NCI-H2196 (cell line): ENCODE measurements at regions not wholly inside any gene's neighbourhood (a gene's known extent, or its start where the extent isn't known, plus 50 kb on each side); places are given as distances from the start of the nearest gene placed in this dataset.

Source experiments
- DNase-seq: peaks from one replicate; lab custom pipeline; 2025; ENCODE audit not compliant: unreplicated experiment; lab: John Stamatoyannopoulos, UW

- no peak for DNase-seq
Observed at GRCh38 chr14:53491256-53491883, 338.2 kb upstream of the DDHD1 start.

DNA sequence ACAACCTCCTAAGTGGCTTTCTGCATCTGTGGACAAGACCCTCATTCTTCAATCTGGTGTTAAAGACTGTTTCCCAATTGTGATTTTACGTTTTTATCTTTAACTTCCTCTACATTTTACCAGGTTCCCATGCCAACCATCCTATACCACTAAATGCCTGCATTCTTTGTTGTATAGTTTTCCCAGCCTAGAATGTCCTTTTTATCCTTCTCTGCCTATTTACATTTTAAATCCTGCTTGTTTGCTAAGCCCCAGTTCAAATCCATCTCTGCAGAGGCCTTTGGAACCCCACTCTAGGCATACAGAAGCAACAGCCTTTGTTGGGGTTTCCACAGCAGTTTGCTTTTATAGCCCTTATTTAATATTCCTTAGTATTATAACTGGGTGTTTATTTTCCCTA, 325.1 kb upstream of the DDHD1 start:
- DNase-seq: no peak

- DNase-seq: no peak
Observed at GRCh38 chr14:53473480-53473879, 320.4 kb upstream of the DDHD1 start.

GRCh38 chr14:53472306-53472705, 319.2 kb upstream of the DDHD1 start:
- no peak for DNase-seq

GRCh38 chr14:53470351-53471043, 317.4 kb upstream of the DDHD1 start:
- no peak for DNase-seq

DNA sequence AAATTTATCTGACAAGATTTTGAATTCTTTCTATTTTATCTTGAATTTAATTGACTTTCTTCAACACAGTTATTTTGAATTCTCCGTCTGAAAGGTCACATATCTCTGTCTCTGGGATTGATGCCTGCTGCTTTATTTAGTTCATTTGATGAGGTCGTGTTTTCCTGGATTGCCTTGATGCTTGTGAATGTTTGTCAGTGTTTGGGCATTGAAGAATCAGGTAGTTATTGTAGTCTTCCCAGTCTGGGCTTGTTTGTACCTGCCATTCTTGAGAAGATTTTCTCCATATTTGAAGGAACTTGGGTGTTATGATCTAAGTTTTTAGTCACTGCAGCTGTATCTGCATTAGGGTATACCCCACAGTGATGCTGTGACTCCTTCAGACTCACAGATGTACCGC, 315.8 kb upstream of the DDHD1 start:
- DNase-seq: no peak

DNA sequence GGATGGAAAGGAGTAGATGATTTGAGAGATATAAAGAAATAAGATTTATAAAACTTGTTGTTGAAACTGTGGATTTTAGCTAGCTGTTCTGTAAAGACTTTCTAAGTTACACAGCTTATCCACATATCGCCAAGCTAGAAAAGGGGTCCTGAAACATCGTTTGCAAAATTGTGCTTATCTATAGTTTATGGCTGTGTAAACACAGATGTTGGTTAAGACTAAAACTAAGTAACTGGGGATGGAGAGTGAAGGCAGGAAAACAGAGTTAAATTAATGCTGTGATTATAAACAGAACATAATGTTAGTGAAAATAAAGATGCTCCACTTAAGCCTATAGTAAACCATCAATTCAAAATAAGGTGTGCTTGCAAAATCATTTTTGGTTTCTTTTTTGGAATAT, 311.3 kb upstream of the DDHD1 start:
- DNase-seq: no peak

DNA sequence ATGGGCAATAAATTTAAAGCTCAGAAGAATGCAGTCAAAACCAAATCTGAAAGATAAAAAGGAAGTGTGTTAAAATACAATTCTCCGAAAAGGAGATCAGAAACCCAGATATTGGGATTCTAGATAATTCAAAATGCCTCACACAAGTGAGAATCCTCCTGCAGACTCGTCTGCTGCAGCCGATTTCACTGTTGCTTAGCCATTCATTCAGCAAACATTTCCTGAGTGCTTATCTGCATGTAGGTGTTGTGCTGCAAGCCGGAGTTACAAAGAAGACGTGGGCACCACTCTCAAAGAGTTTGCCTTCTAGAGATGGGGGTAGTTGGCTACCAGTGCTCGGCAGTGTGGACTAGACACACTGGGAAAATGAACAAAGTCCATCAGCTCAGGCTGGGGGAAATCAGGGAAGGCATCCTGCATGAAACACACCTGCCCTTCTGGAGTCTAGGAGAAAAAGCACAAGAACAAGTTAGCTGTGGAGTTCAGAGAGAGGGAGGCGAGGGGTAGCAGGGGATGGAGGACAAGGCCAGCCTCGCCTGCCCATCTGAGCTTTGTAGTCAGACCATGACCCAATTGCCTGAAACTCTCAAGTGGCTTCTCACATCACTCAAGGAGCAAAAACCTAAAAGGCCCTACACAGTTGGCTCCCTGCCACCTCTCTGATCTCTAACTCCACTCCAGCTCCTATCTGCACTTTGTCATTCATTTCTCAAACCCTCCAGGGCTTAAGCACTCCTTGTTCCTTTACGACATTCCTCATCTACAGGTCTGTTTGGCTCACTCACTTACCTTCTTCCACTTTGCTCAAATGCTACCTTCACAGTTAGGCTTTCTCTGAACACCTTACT, 310.0 kb upstream of the DDHD1 start:
- no peak for DNase-seq

DNA sequence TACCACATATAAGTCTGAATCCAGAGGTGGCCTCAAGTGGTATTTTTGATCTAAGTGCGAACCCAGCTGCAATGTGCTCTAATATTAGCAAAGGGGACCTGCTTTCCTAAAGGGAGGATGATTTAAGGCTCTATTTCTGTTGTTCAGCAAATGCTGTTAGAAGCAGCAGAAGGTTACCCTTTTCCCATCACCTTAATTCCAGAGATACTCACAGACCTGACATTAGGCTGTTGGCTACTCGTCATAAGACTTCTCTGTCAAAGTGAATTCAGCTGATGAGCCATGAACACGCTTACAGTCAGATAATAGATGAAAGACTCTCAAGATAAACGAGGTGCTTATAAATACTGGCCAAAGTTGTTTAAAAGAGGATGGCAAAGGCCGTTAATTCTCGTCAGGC, 308.7 kb upstream of the DDHD1 start:
- DNase-seq: no peak

DNA sequence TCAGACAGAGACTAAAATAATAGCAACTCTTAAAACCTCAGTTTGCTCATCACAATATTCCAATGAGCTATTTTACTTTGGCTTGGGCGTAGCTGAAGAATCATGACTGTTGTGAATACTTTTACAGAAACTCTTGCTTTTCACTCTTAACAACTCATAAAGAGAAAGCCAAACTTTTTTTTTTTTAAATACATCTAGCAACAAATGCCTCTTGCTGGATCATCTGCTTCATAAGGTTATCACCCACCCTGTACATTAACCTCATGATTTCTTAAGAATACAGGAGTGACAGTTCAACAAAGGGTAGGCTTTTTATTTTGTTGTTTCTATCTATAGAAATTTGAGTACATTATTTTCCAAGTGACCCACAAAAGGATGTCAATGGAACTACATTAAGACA, 307.4 kb upstream of the DDHD1 start:
- no peak for DNase-seq

GRCh38 chr14:53458368-53458814, 305.3 kb upstream of the DDHD1 start:
- no peak for DNase-seq

- no peak for DNase-seq
Observed at GRCh38 chr14:53456931-53457330, 303.8 kb upstream of the DDHD1 start.

DNA sequence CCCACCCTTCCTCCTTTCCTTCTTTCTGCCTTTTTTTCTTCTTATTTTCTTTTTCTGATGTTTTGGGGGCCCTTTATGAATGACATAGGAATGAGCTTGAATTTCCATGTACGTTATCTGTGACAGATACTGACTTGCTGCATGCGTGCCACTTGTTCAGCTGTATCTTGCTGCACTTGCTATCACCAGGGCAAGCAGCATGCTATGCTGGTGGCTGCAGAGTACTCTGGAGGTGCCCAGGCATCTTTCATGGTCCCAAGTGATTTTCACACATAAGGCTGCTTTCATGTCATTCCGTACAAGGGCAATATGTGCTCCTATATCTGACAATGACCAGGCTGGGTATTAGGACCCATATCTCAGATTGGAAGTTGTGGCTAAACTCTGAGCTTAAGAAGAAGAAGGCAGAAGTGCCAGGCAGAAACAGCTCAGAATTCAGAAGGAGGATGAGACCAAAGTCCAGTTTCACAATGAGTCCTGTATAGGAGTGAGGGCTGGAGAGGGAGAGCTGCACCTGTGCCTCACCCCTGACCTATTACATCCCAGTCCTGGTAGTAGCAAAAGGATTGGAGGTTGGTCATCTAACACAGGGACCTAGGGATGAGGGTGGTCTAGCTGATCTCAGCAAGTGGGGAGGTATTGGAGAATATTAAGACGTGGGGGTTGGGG, 299.0 kb upstream of the DDHD1 start:
- DNase-seq: no peak

DNA sequence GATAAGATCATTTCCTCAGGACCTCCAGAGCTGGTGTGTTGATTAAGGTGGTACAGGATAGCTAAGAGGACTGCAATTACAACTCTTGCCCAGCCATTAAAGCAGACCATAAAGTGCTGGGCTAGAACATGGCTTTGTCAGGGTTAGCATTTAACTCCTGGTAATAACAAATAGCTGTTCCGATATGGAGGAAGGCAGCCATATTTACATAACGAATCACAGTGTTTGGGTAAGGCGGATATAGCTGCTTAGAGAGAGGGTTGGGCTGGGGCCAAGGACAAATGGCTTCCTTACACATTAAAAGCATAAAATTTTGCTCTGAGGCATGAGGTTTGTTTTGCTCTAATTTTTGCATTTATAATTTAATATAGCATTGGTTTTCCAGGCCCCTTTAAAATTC, 297.7 kb upstream of the DDHD1 start:
- no peak for DNase-seq

GRCh38 chr14:53448682-53449081, 295.6 kb upstream of the DDHD1 start:
- no peak for DNase-seq

DNA sequence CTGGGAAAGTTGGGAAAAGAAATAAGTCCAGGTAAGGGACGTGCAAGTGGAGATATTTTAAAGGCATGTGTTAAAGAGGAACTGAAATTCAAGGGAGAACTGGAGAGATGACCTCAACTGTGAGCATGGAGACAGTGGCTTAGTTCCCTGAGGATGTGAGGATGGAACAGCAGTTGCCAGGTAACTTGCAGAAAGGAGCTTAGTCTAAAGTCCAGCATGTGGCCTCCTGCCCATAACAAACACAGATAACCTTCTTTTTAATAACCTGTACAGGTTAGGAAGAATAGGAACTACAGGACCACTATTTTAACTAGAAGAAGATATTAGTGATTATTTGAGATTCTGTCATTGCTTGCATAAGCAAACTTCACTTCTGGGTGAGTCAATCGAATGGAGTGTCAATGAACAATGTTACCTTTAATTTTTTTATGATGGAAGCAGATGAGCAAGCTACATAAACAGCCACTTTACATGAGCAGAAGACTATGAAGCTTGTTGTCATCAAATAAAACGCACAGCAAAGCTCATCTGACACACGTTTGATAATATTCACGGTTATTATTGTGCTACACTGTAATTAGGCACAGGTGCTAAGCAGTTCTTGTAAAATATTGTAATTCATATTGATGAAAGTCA, 291.7 kb upstream of the DDHD1 start:
- no peak for DNase-seq

DNA sequence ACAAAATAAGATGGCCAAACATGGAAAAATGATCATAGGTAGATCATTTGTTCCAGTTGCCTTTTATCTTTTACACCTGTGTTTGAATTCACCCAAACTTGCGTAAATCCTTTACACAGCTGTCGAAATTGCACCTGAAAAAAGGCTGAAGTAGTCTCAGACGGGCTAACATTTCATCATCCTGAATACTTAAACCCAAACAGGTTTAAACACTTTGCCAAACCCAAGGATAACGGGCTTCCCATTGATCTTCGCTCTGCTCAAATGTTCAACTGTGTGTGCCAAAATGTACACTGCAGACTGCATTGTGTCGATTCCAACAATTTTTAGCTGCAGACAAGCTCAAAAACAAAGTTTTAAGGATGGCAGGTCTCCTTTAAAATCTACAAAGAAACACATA, 288.7 kb upstream of the DDHD1 start:
- DNase-seq: no peak

DNA sequence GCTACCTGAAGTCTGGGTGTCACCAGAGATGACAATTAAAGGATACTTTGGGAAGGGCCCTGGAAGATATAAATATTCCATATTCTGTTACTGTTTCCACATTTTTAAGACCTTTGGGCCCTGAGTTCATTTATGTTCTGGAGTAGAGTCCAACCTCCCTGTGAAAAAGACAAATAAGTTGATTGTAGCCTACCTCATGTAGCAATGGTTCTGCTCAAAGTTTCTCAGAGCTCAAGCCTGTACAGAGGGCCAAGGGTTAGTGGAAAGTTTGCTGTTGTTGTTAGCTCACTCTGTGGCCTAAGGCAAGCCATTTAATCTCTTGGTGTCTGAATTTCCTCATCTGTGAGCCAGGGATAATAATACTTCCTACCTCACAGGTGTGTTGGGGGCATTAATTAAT, 284.7 kb upstream of the DDHD1 start:
- no peak for DNase-seq

- DNase-seq: no peak
Observed at GRCh38 chr14:53432378-53432802, 279.3 kb upstream of the DDHD1 start.

- no peak for DNase-seq
Observed at GRCh38 chr14:53430870-53431269, 277.7 kb upstream of the DDHD1 start.
